ENCODE measurements at regions not wholly inside any gene's neighbourhood (a gene's known extent, or its start where the extent isn't known, plus 50 kb on each side); places are given as distances from the start of the nearest gene placed in this dataset.

GRCh38 chr4:45951153-45951552 lies 172.7 kb downstream of the GABRG1 start:
- TF ChIP-seq POLR2A (IDR thresholded peaks at IDR 0.05) (no peak), CTCF (IDR thresholded peaks at IDR 0.05) (no peak)
